Pancreas (tissue), 10 donors: ENCODE measurements at regions not wholly inside any gene's neighbourhood (a gene's known extent, or its start where the extent isn't known, plus 50 kb on each side); places are given as distances from the start of the nearest gene placed in this dataset.
"Not testable (repeated sequence)": the region's sequence is repeated elsewhere in the genome, so short reads cannot be mapped to it uniquely, and the experiment has no call there.

ENCODE experiments used
- ATAC-seq, 4 donors: fragments of 200-7000 bp; cut with Tn5 transposase; one replicate each; pipeline versions ENCODE4 v1.8.0 to v1.9.1; 2020; ENCODE audit warnings: mild to moderate bottlenecking in 4 of 4, moderate library complexity in 4 of 4
- DNase-seq, 6 donors: peaks; one replicate each; pipeline ENCODE4 v3.0.0-alpha.2; 2020
- FAIRE-seq: peaks from 2 replicates; lab custom pipeline; 2012; peaks lifted over from hg19 to GRCh38; lab: Jason Lieb, UNC
- H3K27ac ChIP-seq, 4 donors: fragments of 200-600 bp; sonication (generic); 1 replicate in 3 of 4; 2 replicates in 1 of 4; pipeline versions ENCODE4 v1.5.0 to v1.8.0; 2020
- H3K27me3 ChIP-seq, 4 donors: fragments of 200-600 bp; one replicate each; pipeline ENCODE4 v1.8.0; 2021
- H3K36me3 ChIP-seq, 3 donors: fragments of 200-600 bp; sonication (generic) in 1 of 3; one replicate each; pipeline versions ENCODE4 v1.5.0 to v1.8.0; 2020 to 2021
- H3K4me1 ChIP-seq, 3 donors: fragments of 200-600 bp; one replicate each; pipeline ENCODE4 v1.8.0; 2021
- H3K4me3 ChIP-seq, 4 donors: fragments of 200-600 bp; sonication (generic) in 2 of 4; one replicate each; pipeline versions ENCODE4 v1.5.0 to v1.8.0; 2020 to 2021
- H3K9me3 ChIP-seq, 4 donors: fragments of 200-600 bp; one replicate each; pipeline ENCODE4 v1.8.0; 2021
- CTCF ChIP-seq, 4 donors: fragments of 200-600 bp; sonication (generic) in 3 of 4; IDR thresholded peaks; one replicate each; pipeline versions ENCODE4 v1.5.0 to v1.8.0; 2021; ENCODE audit warnings: antibody characterized with exemption in 4 of 4
- WGBS, 2 donors: extraction: QIAGEN DNeasy Blood & Tissue Kit; methylation state at CpG; one replicate each; pipeline ENCODE4 v1.1.7; 2013; 5-methylcytosine and 5-hydroxymethylcytosine counted together
- intact Hi-C, 3 donors: fragments of 100-400 bp; cut with DNase I; formaldehyde crosslinking; loops; one replicate each; pipeline versions ENCODE4 v1.11.1 to v1.14.2; 2022
- donor health status: healthy with polysubstance abuse.
- donor health status: DM: no; HTN: no; CAD: no; lungs with moderate emphysema.
- donor health status: DM: no; HTN: no; CAD: no.
- donor health status: control.
- donor health status: control.
- donor health status: Bipolar disorder and iron deficiency.
- donor health status: DM: yes; HTN: yes; CAD: no.
- donor health status: DM: no; HTN: no; CAD: no.
- donor health status: DM: no; HTN: no; CAD: no.
- donor health status: DM: yes; HTN: yes; CAD: no.

- DNase-seq (no peak), FAIRE-seq (no peak), ATAC-seq (no peak)
- WGBS, 2 donors, result 61 to 70% methylated on average over 28 to 29 of the region's 29 CpGs
- intact Hi-C loops, result no loop called here
- H3K9me3 ChIP-seq, result no peaks in the 10 kb centered on the region
- no peak for TF ChIP-seq CTCF (IDR thresholded peaks at IDR 0.05)
- H3K27me3 ChIP-seq, result peaks cover 0 to 9% (median 1%) of the 10 kb centered on the region in 4 donors
- H3K4me1 ChIP-seq, result no peaks in the 10 kb centered on the region
- no peaks in the 10 kb centered on the region for H3K36me3 ChIP-seq
- H3K4me3 ChIP-seq, result no peak overlapping the region
- no peak overlapping the region for H3K27ac ChIP-seq
These were observed 115.8 kb upstream of the SPACA7 start for GRCh38 chr13:112260108-112261055.

GRCh38 chr13:112261924-112262323 is 114.2 kb upstream of the SPACA7 start:
- intact Hi-C loops, result no loop called here
- H3K4me3 ChIP-seq, result no peak overlapping the region
- no peaks in the 10 kb centered on the region for H3K36me3 ChIP-seq
- H3K27ac ChIP-seq, result no peak overlapping the region
- H3K27me3 ChIP-seq, result peaks cover 0 to 9% (median 1%) of the 10 kb centered on the region in 4 donors
- H3K4me1 ChIP-seq, result no peaks in the 10 kb centered on the region
- no peaks in the 10 kb centered on the region for H3K9me3 ChIP-seq
- FAIRE-seq, result no peak
- 57 to 69% methylated on average over 8 of the region's 8 CpGs for WGBS, 2 donors
- ATAC-seq, result no peak
- no peak for DNase-seq
- TF ChIP-seq CTCF (IDR thresholded peaks at IDR 0.05), result no peak

GRCh38 chr13:112263152-112263551 is 113.0 kb upstream of the SPACA7 start:
- Histone ChIP-seq H3K36me3 (no peaks in the 10 kb centered on the region), H3K27me3 (peaks cover 0 to 4% (median 1%) of the 10 kb centered on the region in 4 donors), H3K4me3 (no peak overlapping the region), H3K4me1 (no peaks in the 10 kb centered on the region), H3K27ac (no peak overlapping the region), H3K9me3 (no peaks in the 10 kb centered on the region)
- no peak for FAIRE-seq
- intact Hi-C loops, result no loop called here
- ATAC-seq, result no peak
- 73 to 84% methylated on average over 7 of the region's 7 CpGs for WGBS, 2 donors
- no peak for TF ChIP-seq CTCF (IDR thresholded peaks at IDR 0.05)
- DNase-seq, result no peak

GRCh38 chr13:112267660-112268059 is 108.5 kb upstream of the SPACA7 start:
- no peaks in the 10 kb centered on the region for H3K9me3 ChIP-seq
- H3K27me3 ChIP-seq, result peaks cover 0 to 14% (median 1%) of the 10 kb centered on the region in 4 donors
- no peaks in the 10 kb centered on the region for H3K36me3 ChIP-seq
- ATAC-seq (no peak), DNase-seq (no peak), FAIRE-seq (no peak)
- no peaks in the 10 kb centered on the region for H3K4me1 ChIP-seq
- 47 to 58% methylated on average over 3 of the region's 3 CpGs for WGBS, 2 donors
- H3K4me3 ChIP-seq, result no peak overlapping the region
- TF ChIP-seq CTCF (IDR thresholded peaks at IDR 0.05), result no peak
- no peak overlapping the region for H3K27ac ChIP-seq
- intact Hi-C loops, result no loop called here

GRCh38 chr13:112270951-112271350 is 105.2 kb upstream of the SPACA7 start:
- H3K4me1 ChIP-seq, result no peaks in the 10 kb centered on the region
- no peak for FAIRE-seq
- no peak for DNase-seq
- TF ChIP-seq CTCF (IDR thresholded peaks at IDR 0.05), result no peak
- no peaks in the 10 kb centered on the region for H3K36me3 ChIP-seq
- H3K27ac ChIP-seq, result no peak overlapping the region
- peaks cover 0 to 12% (median 0%) of the 10 kb centered on the region in 4 donors for H3K27me3 ChIP-seq
- H3K9me3 ChIP-seq, result no peaks in the 10 kb centered on the region
- intact Hi-C loops, result no loop called here
- no peak overlapping the region for H3K4me3 ChIP-seq
- 29 to 38% methylated on average over 2 of the region's 2 CpGs for WGBS, 2 donors
- ATAC-seq, result no peak

- H3K4me1 ChIP-seq, DNase-seq, FAIRE-seq, H3K9me3 ChIP-seq, H3K27me3 ChIP-seq, ATAC-seq, H3K27ac ChIP-seq, H3K36me3 ChIP-seq, intact Hi-C loops, H3K4me3 ChIP-seq: not testable (repeated sequence)
These were observed 89.4 kb upstream of the SPACA7 start for GRCh38 chr13:112286733-112287132.
